ENCODE measurements at regions not wholly inside any gene's neighbourhood (a gene's known extent, or its start where the extent isn't known, plus 50 kb on each side); places are given as distances from the start of the nearest gene placed in this dataset.

- no peak overlapping the region for H3K4me2 ChIP-seq
- H3K4me3 ChIP-seq, result no peak overlapping the region
- no peaks in the 10 kb centered on the region for H3K27me3 ChIP-seq (ENCODE audit: insufficient read depth)
- ATAC-seq (no peak), DNase-seq (ENCODE audit: low spot score) (no peak)
- H3K27me3 Mint-ChIP-seq (ENCODE audit: insufficient read depth, low read depth, poor library complexity), result peaks cover 2% of the 10 kb centered on the region
- no peak overlapping the region for H3K27ac Mint-ChIP-seq
- H3K36me3 Mint-ChIP-seq (ENCODE audit: low read depth), result no peaks in the 10 kb centered on the region
- no peaks in the 10 kb centered on the region for H3K4me1 ChIP-seq (ENCODE audit: insufficient read depth)
- H4K20me1 ChIP-seq (replicated peaks; ENCODE audit: insufficient read depth), result no peaks in the 10 kb centered on the region
- H2AFZ ChIP-seq, result no peak overlapping the region
- H3K79me2 ChIP-seq (replicated peaks; ENCODE audit: insufficient read depth), result no peaks in the 10 kb centered on the region
- no peak for TF ChIP-seq JUNB (IDR thresholded peaks at IDR 0.05; ENCODE audit: unreplicated experiment)
- no peak for TF ChIP-seq EZH2 (IDR thresholded peaks at IDR 0.05; ENCODE audit: low read depth, unreplicated experiment)
- TF ChIP-seq ZNF114 (CRISPR knock-in tag; IDR thresholded peaks at IDR 0.05), result no peak
- no peak for TF ChIP-seq REST (IDR thresholded peaks at IDR 0.05; ENCODE audit: unreplicated experiment)
- no peak for TF ChIP-seq NANOG (IDR thresholded peaks at IDR 0.05; ENCODE audit: borderline replicate concordance)
- TF ChIP-seq ZNF331 (CRISPR knock-in tag; IDR thresholded peaks at IDR 0.05; ENCODE audit: low read depth), result no peak
- TF ChIP-seq CREB1 (CRISPR knock-in tag; IDR thresholded peaks at IDR 0.05; ENCODE audit: low read depth), result no peak
- TF ChIP-seq ZNF462 (CRISPR knock-in tag; IDR thresholded peaks at IDR 0.05), result no peak
- no peak for TF ChIP-seq ETS1 (IDR thresholded peaks at IDR 0.05)
- TF ChIP-seq EZH2phosphoT487 (IDR thresholded peaks at IDR 0.05; ENCODE audit: unreplicated experiment), result no peak
- TF ChIP-seq STAT1 (IDR thresholded peaks at IDR 0.05; ENCODE audit: unreplicated experiment), result no peak
- no peak for TF ChIP-seq POLR2AphosphoS5 (IDR thresholded peaks at IDR 0.05; ENCODE audit: low read depth)
- TF ChIP-seq CTCF (conservative IDR thresholded peaks at IDR 0.05; ENCODE audit: low read depth in 2 of 2), result no peak
- H3K4me3 Mint-ChIP-seq, result no peak overlapping the region
- no peak overlapping the region for H3K27ac ChIP-seq (ENCODE audit: low read depth)
- no peaks in the 10 kb centered on the region for H3F3A ChIP-seq (replicated peaks; ENCODE audit: low read depth)
- no peaks in the 10 kb centered on the region; the same call in 1 of the 2 replicates for H3K36me3 ChIP-seq (ENCODE audit: insufficient read depth)
- peaks cover 3% of the 10 kb centered on the region; the same call in 2 of the 3 replicates for H3K9me3 Mint-ChIP-seq
- H3K4me1 Mint-ChIP-seq, result peaks cover 2% of the 10 kb centered on the region; the same call in 1 of the 3 replicates
- no peaks in the 10 kb centered on the region for H3K9me2 ChIP-seq (ENCODE audit: insufficient read depth)
Measured at GRCh38 chr5:4717446-4717845, 422.7 kb upstream of the ADAMTS16 start.

Measured in GM23338 (cell line).